H1 (cell line): ENCODE measurements at regions not wholly inside any gene's neighbourhood (a gene's known extent, or its start where the extent isn't known, plus 50 kb on each side); places are given as distances from the start of the nearest gene placed in this dataset.

Source experiments
- EP300 ChIP-seq, 2 experiments: IDR thresholded peaks; 1 replicate in 1 of 2; 2 replicates in 1 of 2; pipeline ENCODE4 v1.6.1; 2011 to 2012; ENCODE audit warnings: low read depth in 2 of 2, low read length in 2 of 2, mild to moderate bottlenecking in 2 of 2, borderline replicate concordance in 1 of 2, inconsistent platforms in 1 of 2, moderate library complexity in 1 of 2
- HDAC2 ChIP-seq, 2 experiments: fragments of 300-600 bp in 1 of 2; sonication (generic) in 1 of 2; IDR thresholded peaks; 2 replicates each; pipeline ENCODE4 v1.6.1; 2011 to 2012; ENCODE audit warnings: low read depth in 2 of 2, low read length in 2 of 2, mild to moderate bottlenecking in 2 of 2, moderate library complexity in 2 of 2, borderline replicate concordance in 1 of 2, inconsistent platforms in 1 of 2
- RXRA ChIP-seq: IDR thresholded peaks from 2 replicates; pipeline ENCODE4 v1.6.1; 2011; ENCODE audit warnings: low read depth, mild to moderate bottlenecking, low read length, moderate library complexity; ENCODE audit not compliant: insufficient read depth
- TF ChIP-seq, protein P1 (sequence below), 3 experiments: IDR thresholded peaks; 1 replicate in 2 of 3; 2 replicates in 1 of 3; pipeline versions ENCODE4 v1.5.1 to v1.6.1; 2011; ENCODE audit warnings: low read length in 3 of 3, mild to moderate bottlenecking in 3 of 3, inconsistent platforms in 2 of 3, low read depth in 1 of 3, moderate library complexity in 1 of 3; ENCODE audit not compliant: insufficient read depth in 1 of 3; ENCODE audit errors: control extremely low read depth in 1 of 3

DNA sequence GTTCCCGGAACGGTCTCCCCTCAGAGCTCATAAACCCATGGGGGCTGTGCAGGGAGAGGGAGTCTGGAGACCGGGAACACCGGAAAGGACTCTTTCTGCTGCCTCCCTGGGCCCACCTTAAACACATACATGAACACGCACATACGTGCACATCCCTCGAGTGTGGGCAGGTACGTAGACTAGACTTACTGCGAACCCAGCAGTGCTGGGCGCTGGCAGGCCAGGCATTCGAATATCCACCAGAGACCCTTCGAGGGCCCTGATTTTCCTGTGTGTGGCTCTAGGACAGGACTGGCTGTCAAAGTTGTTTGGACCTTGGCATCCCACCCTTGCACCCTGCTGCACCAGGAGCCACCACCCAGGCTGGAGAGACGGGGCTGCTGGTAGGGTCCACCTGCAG lies 102.7 kb downstream of the PLXNA1 start:
- no peak for TF ChIP-seq HDAC2 (IDR thresholded peaks at IDR 0.05; ENCODE audit: borderline replicate concordance in 1 of 2, low read depth in 2 of 2, low read length in 2 of 2)
- TF ChIP-seq EP300 (IDR thresholded peaks at IDR 0.05; ENCODE audit: borderline replicate concordance in 1 of 2, low read depth in 2 of 2, low read length in 2 of 2) = no peak
- TF ChIP-seq, protein P1, sequence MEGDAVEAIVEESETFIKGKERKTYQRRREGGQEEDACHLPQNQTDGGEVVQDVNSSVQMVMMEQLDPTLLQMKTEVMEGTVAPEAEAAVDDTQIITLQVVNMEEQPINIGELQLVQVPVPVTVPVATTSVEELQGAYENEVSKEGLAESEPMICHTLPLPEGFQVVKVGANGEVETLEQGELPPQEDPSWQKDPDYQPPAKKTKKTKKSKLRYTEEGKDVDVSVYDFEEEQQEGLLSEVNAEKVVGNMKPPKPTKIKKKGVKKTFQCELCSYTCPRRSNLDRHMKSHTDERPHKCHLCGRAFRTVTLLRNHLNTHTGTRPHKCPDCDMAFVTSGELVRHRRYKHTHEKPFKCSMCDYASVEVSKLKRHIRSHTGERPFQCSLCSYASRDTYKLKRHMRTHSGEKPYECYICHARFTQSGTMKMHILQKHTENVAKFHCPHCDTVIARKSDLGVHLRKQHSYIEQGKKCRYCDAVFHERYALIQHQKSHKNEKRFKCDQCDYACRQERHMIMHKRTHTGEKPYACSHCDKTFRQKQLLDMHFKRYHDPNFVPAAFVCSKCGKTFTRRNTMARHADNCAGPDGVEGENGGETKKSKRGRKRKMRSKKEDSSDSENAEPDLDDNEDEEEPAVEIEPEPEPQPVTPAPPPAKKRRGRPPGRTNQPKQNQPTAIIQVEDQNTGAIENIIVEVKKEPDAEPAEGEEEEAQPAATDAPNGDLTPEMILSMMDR (IDR thresholded peaks at IDR 0.05; ENCODE audit: control extremely low read depth in 1 of 3, insufficient read depth in 1 of 3, low read depth in 1 of 3, low read length in 3 of 3) = no peak
- TF ChIP-seq RXRA = no peak
